ENCODE measurements at regions not wholly inside any gene's neighbourhood (a gene's known extent, or its start where the extent isn't known, plus 50 kb on each side); places are given as distances from the start of the nearest gene placed in this dataset.

DNA sequence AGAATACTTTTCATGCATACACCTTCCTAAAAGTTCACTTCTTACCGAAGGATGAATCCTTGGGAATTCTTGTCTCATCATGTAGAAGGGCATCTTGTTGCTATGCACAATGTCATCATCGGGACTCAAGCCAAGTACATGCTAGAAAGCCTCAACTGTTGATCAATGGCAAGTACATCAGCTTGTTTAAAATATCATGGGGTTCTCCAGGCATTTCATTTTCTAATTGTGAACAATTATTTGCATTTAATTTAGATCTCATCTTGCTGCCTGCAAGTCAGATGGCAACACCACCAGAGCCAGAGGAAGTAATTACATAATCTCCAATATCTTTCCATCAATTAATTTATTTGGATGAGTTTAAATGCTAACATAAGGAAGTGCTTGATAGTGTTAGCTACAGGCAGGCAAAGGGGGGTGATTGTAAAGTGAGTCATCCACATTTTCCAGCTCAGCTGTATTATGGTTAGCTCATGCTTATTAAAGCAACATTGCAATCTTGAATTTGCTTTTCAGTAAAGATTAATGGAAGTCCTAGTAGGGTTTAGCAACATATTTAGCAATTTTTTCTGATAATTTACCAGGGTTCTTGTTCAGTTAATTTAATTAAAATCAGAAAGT lies 356.5 kb downstream of the CBLL2 start:
- TF ChIP-seq POLR2A (IDR thresholded peaks at IDR 0.05) (no peak), POLR2AphosphoS5 (IDR thresholded peaks at IDR 0.05) (no peak)
- TF ChIP-seq, protein P1, sequence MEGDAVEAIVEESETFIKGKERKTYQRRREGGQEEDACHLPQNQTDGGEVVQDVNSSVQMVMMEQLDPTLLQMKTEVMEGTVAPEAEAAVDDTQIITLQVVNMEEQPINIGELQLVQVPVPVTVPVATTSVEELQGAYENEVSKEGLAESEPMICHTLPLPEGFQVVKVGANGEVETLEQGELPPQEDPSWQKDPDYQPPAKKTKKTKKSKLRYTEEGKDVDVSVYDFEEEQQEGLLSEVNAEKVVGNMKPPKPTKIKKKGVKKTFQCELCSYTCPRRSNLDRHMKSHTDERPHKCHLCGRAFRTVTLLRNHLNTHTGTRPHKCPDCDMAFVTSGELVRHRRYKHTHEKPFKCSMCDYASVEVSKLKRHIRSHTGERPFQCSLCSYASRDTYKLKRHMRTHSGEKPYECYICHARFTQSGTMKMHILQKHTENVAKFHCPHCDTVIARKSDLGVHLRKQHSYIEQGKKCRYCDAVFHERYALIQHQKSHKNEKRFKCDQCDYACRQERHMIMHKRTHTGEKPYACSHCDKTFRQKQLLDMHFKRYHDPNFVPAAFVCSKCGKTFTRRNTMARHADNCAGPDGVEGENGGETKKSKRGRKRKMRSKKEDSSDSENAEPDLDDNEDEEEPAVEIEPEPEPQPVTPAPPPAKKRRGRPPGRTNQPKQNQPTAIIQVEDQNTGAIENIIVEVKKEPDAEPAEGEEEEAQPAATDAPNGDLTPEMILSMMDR (IDR thresholded peaks at IDR 0.05): no peak

Measured in transverse colon (tissue), 4 donors.